ENCODE measurements at regions not wholly inside any gene's neighbourhood (a gene's known extent, or its start where the extent isn't known, plus 50 kb on each side); places are given as distances from the start of the nearest gene placed in this dataset.

GRCh38 chr5:107032629-107033028 lies 638.1 kb downstream of the EFNA5 start:
- no peak for ATAC-seq (ENCODE audit: low FRiP score in 2 of 2)
- TF ChIP-seq POLR2A (IDR thresholded peaks at IDR 0.05) (no peak), CTCF (IDR thresholded peaks at IDR 0.05) (no peak), EP300 (IDR thresholded peaks at IDR 0.05) (no peak), POLR2AphosphoS5 (IDR thresholded peaks at IDR 0.05) (no peak)
- no peak for DNase-seq

GRCh38 chr5:107028938-107029337 lies 641.8 kb downstream of the EFNA5 start:
- DNase-seq (no peak), ATAC-seq (ENCODE audit: low FRiP score in 2 of 2) (no peak)
- H3K27ac ChIP-seq, result no peak overlapping the region
- no peaks in the 10 kb centered on the region for H3K36me3 ChIP-seq
- no peak overlapping the region for H3K4me3 ChIP-seq
- 94% methylated on average over 2 of the region's 2 CpGs for WGBS, 2 donors
- H3K9me3 ChIP-seq, result no peaks in the 10 kb centered on the region
- no peak for TF ChIP-seq POLR2A (IDR thresholded peaks at IDR 0.05)
- TF ChIP-seq EP300 (IDR thresholded peaks at IDR 0.05), result no peak
- no peak for TF ChIP-seq CTCF (IDR thresholded peaks at IDR 0.05)
- no peak for TF ChIP-seq POLR2AphosphoS5 (IDR thresholded peaks at IDR 0.05)
- no peaks in the 10 kb centered on the region for H3K27me3 ChIP-seq
- H3K4me1 ChIP-seq, result no peaks in the 10 kb centered on the region

More at GRCh38 chr5:107032629-107033028, 638.1 kb downstream of the EFNA5 start:
- H3K4me1 ChIP-seq, result no peaks in the 10 kb centered on the region
- H3K9me3 ChIP-seq, result no peaks in the 10 kb centered on the region
- no peaks in the 10 kb centered on the region for H3K27me3 ChIP-seq
- H3K4me3 ChIP-seq, result no peak overlapping the region
- no peaks in the 10 kb centered on the region for H3K36me3 ChIP-seq
- H3K27ac ChIP-seq, result no peak overlapping the region

GRCh38 chr5:107025712-107026497 lies 644.8 kb downstream of the EFNA5 start:
- no peak overlapping the region for H3K27ac ChIP-seq
- no peak for TF ChIP-seq POLR2A (IDR thresholded peaks at IDR 0.05)
- no peak for TF ChIP-seq POLR2AphosphoS5 (IDR thresholded peaks at IDR 0.05)
- TF ChIP-seq EP300 (IDR thresholded peaks at IDR 0.05), result no peak
- TF ChIP-seq CTCF (IDR thresholded peaks at IDR 0.05), result no peak
- DNase-seq (no peak), ATAC-seq (ENCODE audit: low FRiP score in 2 of 2) (no peak)
- no peaks in the 10 kb centered on the region for H3K4me1 ChIP-seq
- H3K4me3 ChIP-seq, result no peak overlapping the region
- no peaks in the 10 kb centered on the region for H3K36me3 ChIP-seq
- 54 to 72% methylated on average over 3 of the region's 3 CpGs for WGBS, 2 donors
- H3K9me3 ChIP-seq, result no peaks in the 10 kb centered on the region
- H3K27me3 ChIP-seq, result no peaks in the 10 kb centered on the region

GRCh38 chr5:107023732-107024131 lies 647.0 kb downstream of the EFNA5 start:
- DNase-seq (no peak), ATAC-seq (ENCODE audit: low FRiP score in 2 of 2) (no peak)
- Histone ChIP-seq H3K36me3 (no peaks in the 10 kb centered on the region), H3K27ac (no peak overlapping the region), H3K4me3 (no peak overlapping the region), H3K27me3 (no peaks in the 10 kb centered on the region), H3K4me1 (no peaks in the 10 kb centered on the region), H3K9me3 (no peaks in the 10 kb centered on the region)
- no peak for TF ChIP-seq CTCF (IDR thresholded peaks at IDR 0.05)
- no peak for TF ChIP-seq EP300 (IDR thresholded peaks at IDR 0.05)
- no peak for TF ChIP-seq POLR2AphosphoS5 (IDR thresholded peaks at IDR 0.05)
- TF ChIP-seq POLR2A (IDR thresholded peaks at IDR 0.05), result no peak

- ATAC-seq (ENCODE audit: low FRiP score in 2 of 2) (no peak), DNase-seq (no peak)
- H3K4me1 ChIP-seq, result no peaks in the 10 kb centered on the region
- H3K36me3 ChIP-seq, result no peaks in the 10 kb centered on the region
- H3K4me3 ChIP-seq, result no peak overlapping the region
- H3K27ac ChIP-seq, result no peak overlapping the region
- no peaks in the 10 kb centered on the region for H3K9me3 ChIP-seq
- no peaks in the 10 kb centered on the region for H3K27me3 ChIP-seq
- WGBS, 2 donors, result 84 to 91% methylated on average over 2 of the region's 2 CpGs
- TF ChIP-seq POLR2A (IDR thresholded peaks at IDR 0.05), result no peak
- no peak for TF ChIP-seq POLR2AphosphoS5 (IDR thresholded peaks at IDR 0.05)
- TF ChIP-seq CTCF (IDR thresholded peaks at IDR 0.05), result no peak
- no peak for TF ChIP-seq EP300 (IDR thresholded peaks at IDR 0.05)
Observed at GRCh38 chr5:107021575-107021974, 649.2 kb downstream of the EFNA5 start.
